ACC112 (cell line): ENCODE measurements at regions not wholly inside any gene's neighbourhood (a gene's known extent, or its start where the extent isn't known, plus 50 kb on each side); places are given as distances from the start of the nearest gene placed in this dataset.

Source experiments
- H2AFZ ChIP-seq: fragments of 200-600 bp; sonication (generic); one replicate; pipeline ENCODE4 v1.6.0; 2017; ENCODE audit warnings: antibody characterized with exemption, low read length; ENCODE audit not compliant: unreplicated experiment
- H3K27ac ChIP-seq: fragments of 200-600 bp; sonication (generic); 2 replicates; pipeline ENCODE4 v1.5.1; 2014; ENCODE audit warnings: low read depth, mild to moderate bottlenecking, antibody characterized with exemption, low read length, moderate library complexity
- H3K27me3 ChIP-seq: fragments of 200-600 bp; sonication (generic); 2 replicates; pipeline ENCODE4 v1.6.1; 2014; ENCODE audit warnings: mild to moderate bottlenecking, antibody characterized with exemption, low read length, moderate library complexity, mixed read lengths; ENCODE audit not compliant: insufficient read depth
- H3K36me3 ChIP-seq: fragments of 200-600 bp; sonication (generic); 2 replicates; pipeline ENCODE4 v1.6.1; 2016; ENCODE audit warnings: mild to moderate bottlenecking, antibody characterized with exemption, low read length, moderate library complexity, mixed read lengths; ENCODE audit not compliant: insufficient read depth
- H3K4me1 ChIP-seq: fragments of 200-600 bp; sonication (generic); one replicate; pipeline ENCODE4 v1.6.1; 2016; ENCODE audit warnings: low read length, mixed read lengths; ENCODE audit not compliant: insufficient read depth, unreplicated experiment, control insufficient read depth
- H3K4me3 ChIP-seq: fragments of 200-600 bp; sonication (generic); 2 replicates; pipeline ENCODE4 v1.5.1; 2014; ENCODE audit warnings: mild to moderate bottlenecking, low read depth, low read length
- H3K79me2 ChIP-seq: fragments of 200-600 bp; sonication (generic); one replicate; pipeline ENCODE4 v1.6.0; 2016; ENCODE audit warnings: low read length; ENCODE audit not compliant: control insufficient read depth, unreplicated experiment, insufficient read depth

GRCh38 chr22:47580121-47580520 lies 817.7 kb downstream of the TBC1D22A start:
- H3K4me1 ChIP-seq = no peaks in the 10 kb centered on the region
- no peak overlapping the region for H3K4me3 ChIP-seq
- H3K27me3 ChIP-seq = no peaks in the 10 kb centered on the region
- H3K27ac ChIP-seq = no peak overlapping the region
- no peaks in the 10 kb centered on the region for H3K79me2 ChIP-seq
- no peak overlapping the region for H2AFZ ChIP-seq
- H3K36me3 ChIP-seq = no peaks in the 10 kb centered on the region

- no peaks in the 10 kb centered on the region for H3K36me3 ChIP-seq
- H3K4me1 ChIP-seq = no peaks in the 10 kb centered on the region
Measured at GRCh38 chr22:47576908-47577307, 814.5 kb downstream of the TBC1D22A start.

GRCh38 chr22:47575291-47575690 lies 812.8 kb downstream of the TBC1D22A start:
- Histone ChIP-seq H2AFZ (no peak overlapping the region), H3K4me3 (no peak overlapping the region), H3K27me3 (no peaks in the 10 kb centered on the region), H3K79me2 (no peaks in the 10 kb centered on the region), H3K27ac (no peak overlapping the region), H3K36me3 (no peaks in the 10 kb centered on the region), H3K4me1 (no peaks in the 10 kb centered on the region)

More at GRCh38 chr22:47576908-47577307, 814.5 kb downstream of the TBC1D22A start:
- Histone ChIP-seq H3K27ac (no peak overlapping the region), H3K4me3 (no peak overlapping the region), H3K79me2 (no peaks in the 10 kb centered on the region), H3K27me3 (no peaks in the 10 kb centered on the region), H2AFZ (no peak overlapping the region)

- Histone ChIP-seq H3K4me3 (no peak overlapping the region), H3K27ac (no peak overlapping the region), H3K4me1 (no peaks in the 10 kb centered on the region), H3K79me2 (no peaks in the 10 kb centered on the region), H3K36me3 (no peaks in the 10 kb centered on the region), H2AFZ (no peak overlapping the region), H3K27me3 (no peaks in the 10 kb centered on the region)
Measured at GRCh38 chr22:47574556-47574955, 812.1 kb downstream of the TBC1D22A start.

- no peak overlapping the region for H3K4me3 ChIP-seq
Measured at GRCh38 chr22:47573141-47573540, 810.7 kb downstream of the TBC1D22A start.

GRCh38 chr22:47572443-47572842 lies 810.0 kb downstream of the TBC1D22A start:
- Histone ChIP-seq H3K36me3 (no peaks in the 10 kb centered on the region), H3K4me1 (no peaks in the 10 kb centered on the region), H3K4me3 (no peak overlapping the region), H2AFZ (no peak overlapping the region), H3K27me3 (no peaks in the 10 kb centered on the region), H3K27ac (no peak overlapping the region), H3K79me2 (no peaks in the 10 kb centered on the region)

More at GRCh38 chr22:47573141-47573540, 810.7 kb downstream of the TBC1D22A start:
- Histone ChIP-seq H3K79me2 (no peaks in the 10 kb centered on the region), H3K27me3 (no peaks in the 10 kb centered on the region), H3K27ac (no peak overlapping the region), H3K36me3 (no peaks in the 10 kb centered on the region), H3K4me1 (no peaks in the 10 kb centered on the region), H2AFZ (no peak overlapping the region)

GRCh38 chr22:47571616-47572015 lies 809.2 kb downstream of the TBC1D22A start:
- Histone ChIP-seq H3K27ac (no peak overlapping the region), H3K4me3 (no peak overlapping the region), H3K27me3 (no peaks in the 10 kb centered on the region), H3K4me1 (no peaks in the 10 kb centered on the region), H3K79me2 (no peaks in the 10 kb centered on the region), H3K36me3 (no peaks in the 10 kb centered on the region), H2AFZ (no peak overlapping the region)

- Histone ChIP-seq H3K4me3 (no peak overlapping the region), H3K27me3 (no peaks in the 10 kb centered on the region), H3K4me1 (no peaks in the 10 kb centered on the region), H2AFZ (no peak overlapping the region), H3K27ac (no peak overlapping the region), H3K79me2 (no peaks in the 10 kb centered on the region), H3K36me3 (no peaks in the 10 kb centered on the region)
Measured at GRCh38 chr22:47570851-47571250, 808.4 kb downstream of the TBC1D22A start.

- Histone ChIP-seq H3K4me3 (no peak overlapping the region), H2AFZ (no peak overlapping the region), H3K27ac (no peak overlapping the region), H3K36me3 (no peaks in the 10 kb centered on the region), H3K4me1 (no peaks in the 10 kb centered on the region), H3K79me2 (no peaks in the 10 kb centered on the region), H3K27me3 (no peaks in the 10 kb centered on the region)
Measured at GRCh38 chr22:47570300-47570685, 807.8 kb downstream of the TBC1D22A start.

- H3K27ac ChIP-seq = no peak overlapping the region
- no peaks in the 10 kb centered on the region for H3K27me3 ChIP-seq
- H3K79me2 ChIP-seq = no peaks in the 10 kb centered on the region
- H3K4me1 ChIP-seq = no peaks in the 10 kb centered on the region
- H3K4me3 ChIP-seq = no peak overlapping the region
- no peaks in the 10 kb centered on the region for H3K36me3 ChIP-seq
- H2AFZ ChIP-seq = no peak overlapping the region
Measured at GRCh38 chr22:47569389-47570299, 807.2 kb downstream of the TBC1D22A start.

- Histone ChIP-seq H3K27ac (no peak overlapping the region), H3K4me3 (no peak overlapping the region), H3K36me3 (no peaks in the 10 kb centered on the region), H3K27me3 (no peaks in the 10 kb centered on the region), H3K79me2 (no peaks in the 10 kb centered on the region), H3K4me1 (no peaks in the 10 kb centered on the region), H2AFZ (no peak overlapping the region)
Measured at GRCh38 chr22:47568700-47569099, 806.2 kb downstream of the TBC1D22A start.
